ENCODE measurements at regions not wholly inside any gene's neighbourhood (a gene's known extent, or its start where the extent isn't known, plus 50 kb on each side); places are given as distances from the start of the nearest gene placed in this dataset.

DNA sequence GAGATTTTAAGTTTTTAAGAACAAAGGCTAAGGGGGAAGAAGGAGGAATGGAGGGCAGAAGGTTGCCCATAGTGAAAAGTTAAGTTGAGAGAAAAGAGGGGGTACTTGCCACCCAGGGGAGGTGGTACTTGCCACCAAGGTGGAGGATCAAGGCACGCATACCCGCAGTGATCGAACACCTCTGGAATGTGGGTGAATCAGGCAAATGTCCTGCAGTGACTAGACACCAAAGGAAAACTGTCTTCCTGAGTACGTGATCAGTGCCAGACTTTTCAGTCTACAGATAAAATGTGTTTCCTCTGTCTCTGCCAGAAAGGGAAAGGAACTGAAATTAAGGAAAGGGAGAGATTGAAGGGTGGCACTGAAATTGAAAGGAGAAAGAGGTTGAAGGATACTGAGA, 2285.3 kb downstream of the TP53TG3F start:
- TF ChIP-seq CTCF (conservative IDR thresholded peaks at IDR 0.05) (no peak), ZFX (IDR thresholded peaks at IDR 0.05) (no peak)

GRCh38 chr16:35745191-35745590, 2285.8 kb downstream of the TP53TG3F start:
- no peak for TF ChIP-seq ZFX (IDR thresholded peaks at IDR 0.05)
- TF ChIP-seq CTCF (conservative IDR thresholded peaks at IDR 0.05) = no peak
- H3K27ac ChIP-seq = no peak overlapping the region

More for the DNA sequence above, 2285.3 kb downstream of the TP53TG3F start:
- no peak overlapping the region for H3K27ac ChIP-seq

GRCh38 chr16:35745821-35746248, 2286.4 kb downstream of the TP53TG3F start:
- H3K27ac ChIP-seq = no peak overlapping the region
- TF ChIP-seq CTCF (conservative IDR thresholded peaks at IDR 0.05) = no peak
- TF ChIP-seq ZFX (IDR thresholded peaks at IDR 0.05) = no peak

GRCh38 chr16:35746281-35746962, 2287.0 kb downstream of the TP53TG3F start:
- H3K27ac ChIP-seq = no peak overlapping the region
- no peak for TF ChIP-seq ZFX (IDR thresholded peaks at IDR 0.05)
- TF ChIP-seq CTCF (conservative IDR thresholded peaks at IDR 0.05) = no peak

DNA sequence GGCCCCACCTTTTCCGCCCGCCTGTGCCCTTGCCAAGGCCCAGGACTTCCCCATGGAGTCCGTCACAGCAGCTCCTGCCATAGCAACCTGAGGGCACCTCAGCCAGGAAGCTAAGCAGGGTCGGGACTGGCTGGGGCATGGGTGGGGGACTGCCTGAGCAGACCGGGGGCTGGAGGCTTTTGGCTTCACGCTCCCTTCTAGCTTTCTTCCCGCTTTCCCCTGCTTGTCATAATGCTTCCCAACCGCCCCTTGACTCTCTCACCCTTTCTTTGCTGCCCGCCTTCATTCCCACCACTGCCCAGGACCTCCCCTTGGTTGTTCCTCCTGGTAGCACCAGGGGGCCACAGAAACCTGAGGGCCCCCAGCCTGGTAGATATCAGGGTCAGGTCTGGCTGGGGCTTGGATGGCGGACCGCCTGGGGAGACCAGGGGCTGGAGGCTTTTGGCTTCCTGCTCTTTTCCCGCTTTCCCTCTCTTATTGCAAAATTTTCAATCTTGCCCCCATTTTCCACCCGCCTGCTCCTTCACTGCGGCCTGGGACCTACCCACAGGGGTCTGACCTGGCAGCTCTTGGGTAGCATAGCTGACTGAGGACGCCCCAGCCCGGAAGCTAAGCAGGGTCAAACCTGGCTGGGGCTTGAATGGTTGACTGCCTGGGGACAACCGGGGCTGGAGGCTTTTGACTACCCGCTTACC, 2287.7 kb downstream of the TP53TG3F start:
- no peak for TF ChIP-seq CTCF (conservative IDR thresholded peaks at IDR 0.05)
- H3K27ac ChIP-seq = no peak overlapping the region

DNA sequence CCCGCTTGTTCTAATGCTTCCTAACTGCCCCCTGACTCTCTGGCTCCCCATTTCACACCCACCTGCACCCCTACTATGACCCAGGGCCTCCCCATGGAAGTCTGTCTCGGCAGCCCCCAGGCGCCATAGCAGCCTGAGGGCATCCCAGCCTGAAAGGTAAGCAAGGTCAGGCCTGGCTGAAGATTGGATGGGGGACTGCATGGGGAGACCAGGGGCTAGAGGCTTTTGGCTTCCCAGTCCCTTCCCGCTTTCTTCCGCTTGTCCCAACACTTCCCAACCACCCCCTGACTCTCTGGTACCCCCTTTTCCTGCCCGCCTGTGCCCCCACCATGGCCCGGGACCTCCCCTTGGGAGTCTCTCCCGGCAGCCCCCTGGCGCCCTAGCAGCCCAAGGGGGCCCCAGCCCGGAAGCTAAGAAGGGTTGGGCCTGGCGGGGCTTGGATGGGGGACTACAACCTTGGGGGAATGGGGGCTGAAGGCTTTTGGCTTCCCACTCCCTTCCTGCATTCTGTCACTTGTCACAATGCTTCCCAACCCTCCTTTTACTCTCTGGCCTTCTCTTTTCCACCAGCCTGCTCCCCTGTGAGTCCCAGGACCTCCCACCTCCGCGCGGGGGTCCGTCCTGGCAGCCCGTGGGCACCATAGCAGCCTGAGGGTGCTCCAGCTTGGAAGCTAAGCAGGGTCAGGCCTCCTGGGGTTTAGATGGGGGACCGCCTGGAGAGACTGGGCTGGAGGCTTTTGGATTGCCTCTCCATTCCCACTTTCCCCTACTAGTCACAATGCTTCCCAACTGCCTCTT, 2288.4 kb downstream of the TP53TG3F start:
- no peak for TF ChIP-seq CTCF (conservative IDR thresholded peaks at IDR 0.05)
- TF ChIP-seq ZFX (IDR thresholded peaks at IDR 0.05) = no peak

More for the DNA sequence above, 2288.4 kb downstream of the TP53TG3F start:
- no peak overlapping the region for H3K27ac ChIP-seq

All from C4-2B (cell line).